NCI-H446 (cell line): ENCODE measurements at regions not wholly inside any gene's neighbourhood (a gene's known extent, or its start where the extent isn't known, plus 50 kb on each side); places are given as distances from the start of the nearest gene placed in this dataset.
"Not testable (repeated sequence)": the region's sequence is repeated elsewhere in the genome, so short reads cannot be mapped to it uniquely, and the experiment has no call there.

Source experiments
- DNase-seq, 2 experiments: peaks; one replicate each; lab custom pipeline; 2025; lab: John Stamatoyannopoulos, UW

GRCh38 chr16:48681520-48681919 is 71.5 kb upstream of the N4BP1 start:
- DNase-seq = no peak

DNA sequence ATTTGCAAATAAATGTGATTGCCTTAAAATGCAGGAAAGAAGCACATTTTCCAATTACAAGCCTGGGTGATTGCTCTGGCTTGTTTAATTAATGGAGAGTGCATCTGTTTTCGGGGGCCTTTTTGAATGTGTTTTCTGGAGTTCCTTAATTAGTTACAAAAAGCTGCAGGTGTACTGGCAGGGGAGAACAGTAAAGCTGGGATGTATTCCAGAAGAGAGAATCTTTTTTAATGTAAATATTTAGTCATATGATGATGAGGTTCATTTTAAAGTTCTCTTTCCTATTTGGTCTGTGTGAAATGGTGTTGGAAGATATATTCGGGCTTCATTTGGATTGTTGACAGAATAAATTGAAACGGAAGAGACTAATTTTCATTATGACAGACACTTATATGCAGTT is 70.9 kb upstream of the N4BP1 start:
- no peak for DNase-seq

DNA sequence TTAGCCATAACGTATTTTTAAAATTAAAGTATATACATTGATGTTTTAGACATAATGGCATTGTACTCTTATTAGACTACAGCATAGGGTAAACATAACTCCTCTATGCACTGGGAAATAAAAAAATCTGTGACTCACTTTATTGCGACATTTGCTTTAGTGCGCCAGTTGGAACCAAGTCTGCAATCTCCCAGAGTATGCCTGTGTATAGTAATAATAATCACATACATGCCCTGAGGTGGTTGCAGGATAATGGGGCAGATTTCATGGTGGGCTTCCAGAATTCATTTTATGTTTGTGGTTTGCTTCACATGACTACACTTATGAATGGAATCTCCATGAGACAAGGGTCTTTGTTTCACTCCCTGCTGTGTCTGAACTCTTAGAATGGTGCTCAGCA is 66.9 kb upstream of the N4BP1 start:
- no peak for DNase-seq

GRCh38 chr16:48668184-48668583 is 58.2 kb upstream of the N4BP1 start:
- not testable (repeated sequence) for DNase-seq

DNA sequence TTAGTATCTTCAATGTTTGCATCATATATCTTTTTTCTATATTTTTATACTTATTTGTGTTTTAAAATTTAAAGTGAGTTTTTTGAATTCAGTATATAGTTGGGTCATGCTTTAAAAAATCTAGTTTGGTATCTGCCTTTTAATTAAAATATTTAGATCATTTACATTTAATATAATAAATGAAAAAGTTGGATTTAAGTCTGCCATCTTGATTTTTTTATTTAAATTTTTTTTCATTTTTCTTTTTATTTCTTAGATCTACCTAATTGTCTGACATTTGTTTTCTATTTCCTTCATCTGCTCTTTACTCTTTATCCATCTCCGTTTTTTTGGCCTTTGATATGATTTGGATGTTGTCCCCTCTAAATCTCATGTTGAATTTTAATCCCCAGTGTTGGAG is 50.0 kb upstream of the N4BP1 start:
- DNase-seq = no peak
